AG10803 (cell line): ENCODE measurements at regions not wholly inside any gene's neighbourhood (a gene's known extent, or its start where the extent isn't known, plus 50 kb on each side); places are given as distances from the start of the nearest gene placed in this dataset.

Experiments used
- DNase-seq: peaks from one replicate; pipeline ENCODE4 v3.0.0; 2010; ENCODE audit warnings: low read depth
- H3K4me3 ChIP-seq: 2 replicates; pipeline ENCODE4 v1.5.1; 2011; ENCODE audit warnings: mild to moderate bottlenecking, low read length, control low read depth
- CTCF ChIP-seq: conservative IDR thresholded peaks from 2 replicates; pipeline ENCODE4 v1.5.1; 2011; ENCODE audit warnings: mild to moderate bottlenecking, low read length, control low read depth, inconsistent platforms

GRCh38 chr20:23253524-23253923, 97.1 kb upstream of the NXT1 start:
- DNase-seq = no peak
- TF ChIP-seq CTCF = no peak
- H3K4me3 ChIP-seq = no peak overlapping the region

GRCh38 chr20:23251779-23252178, 98.8 kb upstream of the NXT1 start:
- no peak for TF ChIP-seq CTCF
- no peak overlapping the region for H3K4me3 ChIP-seq
- no peak for DNase-seq

- no peak for DNase-seq
- no peak for TF ChIP-seq CTCF
- H3K4me3 ChIP-seq = no peak overlapping the region
Measured at GRCh38 chr20:23249541-23249940, 101.0 kb upstream of the NXT1 start.

GRCh38 chr20:23248461-23248882, 102.1 kb upstream of the NXT1 start:
- DNase-seq = no peak
- no peak for TF ChIP-seq CTCF
- no peak overlapping the region for H3K4me3 ChIP-seq

GRCh38 chr20:23246717-23247664, 103.6 kb upstream of the NXT1 start:
- no peak overlapping the region for H3K4me3 ChIP-seq
- no peak for DNase-seq
- TF ChIP-seq CTCF = no peak

- DNase-seq = peak; percentile 49
- TF ChIP-seq CTCF = peak; percentile 66
- no peak overlapping the region for H3K4me3 ChIP-seq
Measured at GRCh38 chr20:23245553-23246181, 104.9 kb upstream of the NXT1 start.
